Activated CD4-positive, CD25-positive, alpha-beta regulatory T cell treated with anti-CD3 and anti-CD28 coated beads, Interleukin-2, amount 50 U/mL, for 16 hours (primary cell): ENCODE measurements at regions not wholly inside any gene's neighbourhood (a gene's known extent, or its start where the extent isn't known, plus 50 kb on each side); places are given as distances from the start of the nearest gene placed in this dataset.
"Not testable (repeated sequence)": the region's sequence is repeated elsewhere in the genome, so short reads cannot be mapped to it uniquely, and the experiment has no call there.

ENCODE experiments used
- DNase-seq: peaks from one replicate; pipeline ENCODE4 v3.0.0-alpha.2; 2020; ENCODE audit warnings: low read depth, low spot score

DNA sequence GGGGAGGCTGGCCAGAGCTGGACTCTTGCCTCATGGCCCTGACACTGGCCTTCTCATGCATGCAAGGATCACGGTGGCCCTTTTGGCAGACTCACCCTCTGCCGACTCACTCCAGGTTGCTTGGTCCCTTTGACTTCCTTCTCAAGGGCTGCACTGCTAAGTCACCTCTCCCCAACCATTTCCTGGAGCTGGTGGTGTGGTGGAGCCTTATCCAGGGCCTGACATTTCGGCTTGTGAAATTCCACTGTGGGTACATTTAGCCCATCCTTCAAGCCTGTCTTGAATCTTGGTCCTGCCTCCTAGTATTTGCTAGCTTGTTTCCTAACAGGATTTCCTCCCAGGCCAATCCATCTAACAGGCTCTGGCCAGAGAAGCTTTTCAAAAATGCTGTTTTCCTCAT, 52.6 kb upstream of the JUN start:
- DNase-seq: no peak

DNA sequence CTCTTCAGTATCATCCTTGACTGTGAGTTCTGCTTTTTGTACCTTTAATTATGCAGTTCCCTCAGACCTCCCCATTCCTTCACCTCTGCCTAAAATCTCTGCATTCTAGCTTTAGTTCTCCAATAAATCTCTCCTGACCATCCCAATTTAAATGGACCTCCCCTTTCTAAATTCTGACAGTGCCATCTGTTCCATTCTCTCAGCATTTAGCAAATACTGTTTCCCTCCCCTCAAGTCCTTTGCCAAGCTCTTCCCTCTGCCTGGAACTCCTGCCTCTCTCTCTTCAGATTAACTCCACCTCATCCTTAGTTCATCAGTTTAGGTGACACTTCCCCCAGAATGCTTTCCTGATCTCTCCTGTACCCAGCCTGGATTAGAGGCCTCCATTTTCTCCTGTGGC, 54.0 kb upstream of the JUN start:
- DNase-seq: no peak

DNA sequence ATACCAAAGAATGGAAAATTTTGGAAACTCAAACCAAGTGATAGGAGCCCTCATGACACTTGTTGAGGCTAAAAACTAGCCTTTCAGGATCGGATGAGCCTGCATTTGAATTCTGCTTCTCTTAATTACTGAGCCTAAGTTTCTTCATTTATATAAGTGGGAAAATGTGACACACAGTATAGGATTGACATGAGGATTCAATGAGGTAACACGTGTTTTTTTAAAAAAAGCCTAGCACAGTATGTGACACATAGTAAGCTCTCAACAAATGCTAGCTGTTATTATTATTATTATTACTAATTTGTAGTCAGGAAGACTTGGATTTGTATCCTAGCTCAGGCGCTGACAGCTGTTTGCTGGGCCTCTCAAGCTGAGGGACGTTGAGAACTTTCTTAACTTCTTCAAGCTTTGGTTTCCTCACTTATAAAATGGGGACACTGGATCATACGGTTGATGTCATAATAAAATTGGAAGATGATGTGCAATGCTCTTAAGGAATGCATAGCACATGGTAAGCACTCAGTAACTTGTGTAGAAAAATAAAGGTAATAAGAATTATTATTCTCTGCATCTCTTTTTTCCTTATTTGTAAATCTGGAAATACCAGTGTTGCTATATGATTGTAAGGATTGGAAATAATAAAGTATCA, 55.4 kb upstream of the JUN start:
- DNase-seq: no peak

DNA sequence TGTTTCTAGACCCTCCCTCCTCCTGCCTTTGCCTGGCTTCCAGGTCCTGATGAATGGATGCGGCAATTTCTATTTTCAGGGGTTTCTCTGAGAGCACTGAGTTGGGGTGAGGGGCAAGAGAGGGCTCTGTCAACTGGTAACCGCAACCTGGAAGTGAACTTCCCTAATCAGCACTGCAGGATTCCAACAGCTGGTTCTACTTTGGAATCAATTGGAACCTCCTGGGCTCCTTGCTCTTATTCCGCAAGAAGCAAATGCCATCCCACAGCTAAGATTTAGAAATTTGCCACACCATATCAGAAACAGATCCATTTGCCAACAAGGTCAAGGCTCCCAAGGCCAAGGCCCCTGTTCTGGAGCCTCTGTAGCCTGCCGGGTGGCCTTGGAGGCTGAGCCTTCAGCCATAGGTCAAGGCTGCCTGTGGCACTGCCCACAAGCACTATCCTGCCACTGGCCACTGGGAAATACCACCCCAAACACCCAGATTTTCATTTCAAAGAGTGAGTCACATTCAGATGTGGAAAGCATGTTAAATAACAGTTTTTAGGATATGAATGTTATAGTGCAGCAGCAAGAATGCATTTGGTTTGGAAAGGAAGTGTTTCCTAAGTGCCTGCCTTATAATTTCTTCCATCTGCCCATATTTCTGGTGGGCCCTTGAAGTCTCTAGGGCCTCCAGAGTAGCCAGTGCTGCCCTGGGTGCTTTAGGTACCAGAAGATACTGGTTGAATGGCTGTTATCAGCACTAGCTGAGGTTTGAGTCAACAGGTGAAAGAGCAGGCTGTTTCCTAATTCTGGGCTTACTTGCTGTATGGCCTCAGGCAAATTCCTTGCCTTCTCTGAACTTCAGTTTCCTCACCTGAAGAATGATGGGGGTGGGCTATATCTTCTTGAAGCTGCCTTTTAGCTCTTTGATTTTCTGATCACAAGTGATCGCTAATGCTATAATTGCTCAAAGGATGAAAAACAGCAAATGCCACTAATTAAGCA, 56.3 kb upstream of the JUN start:
- DNase-seq: no peak

DNA sequence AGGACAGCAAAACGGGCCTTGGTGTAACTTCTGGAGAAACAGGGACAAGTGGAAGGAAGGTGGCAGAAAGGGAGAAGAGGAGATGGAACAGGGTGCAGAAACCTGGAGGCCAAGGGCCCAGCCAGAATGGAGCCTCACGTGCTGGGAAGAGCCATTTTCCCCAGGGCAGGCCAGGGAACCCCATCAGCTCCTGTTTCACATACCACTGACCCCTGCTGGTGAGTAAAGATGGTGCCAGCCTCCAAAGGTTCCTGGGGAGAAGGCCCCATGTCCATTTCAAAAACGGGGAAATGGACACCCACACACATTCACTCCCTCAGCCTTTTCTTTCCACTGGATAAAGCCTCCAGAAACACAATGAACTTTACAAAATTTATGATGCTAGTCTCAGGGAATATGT, 57.6 kb upstream of the JUN start:
- DNase-seq: no peak

DNA sequence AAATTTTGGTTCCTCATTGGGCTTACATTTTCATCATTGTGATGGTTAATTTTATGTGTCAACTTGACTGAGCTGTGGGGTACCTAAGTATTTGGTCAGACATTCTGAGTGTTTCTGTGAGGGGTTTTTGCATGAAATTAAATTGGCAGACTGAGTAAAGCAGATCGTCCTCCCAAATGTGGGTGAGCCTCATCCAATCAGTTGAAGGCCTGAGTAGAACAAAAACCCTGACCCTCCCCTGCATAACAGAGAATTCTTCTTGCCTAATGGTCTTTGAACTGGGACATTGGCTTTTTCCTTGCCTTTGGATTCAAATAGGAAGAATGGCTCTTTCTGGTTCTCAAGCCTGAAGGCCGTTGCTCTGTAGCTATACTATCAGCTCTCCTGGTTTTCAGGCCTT, 59.1 kb upstream of the JUN start:
- DNase-seq: no peak

DNA sequence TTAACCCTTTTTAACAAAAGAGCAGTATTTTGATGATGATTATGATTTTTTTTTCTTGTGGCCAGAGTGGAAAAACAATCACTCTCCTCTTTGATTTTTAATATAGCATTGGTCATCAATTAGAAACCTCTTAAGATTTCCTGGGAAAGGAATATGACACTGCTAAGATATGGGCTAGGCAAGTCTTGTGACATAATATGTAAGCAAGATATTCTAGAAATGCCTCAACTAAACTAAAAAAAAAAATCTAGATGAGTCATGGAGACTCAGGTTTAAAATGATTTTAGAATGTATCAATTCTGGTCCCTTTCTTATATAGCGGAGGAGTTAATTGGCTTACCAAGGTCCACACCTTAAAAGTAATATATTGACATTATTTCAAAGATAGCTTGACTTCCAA, 60.3 kb upstream of the JUN start:
- no peak for DNase-seq

DNA sequence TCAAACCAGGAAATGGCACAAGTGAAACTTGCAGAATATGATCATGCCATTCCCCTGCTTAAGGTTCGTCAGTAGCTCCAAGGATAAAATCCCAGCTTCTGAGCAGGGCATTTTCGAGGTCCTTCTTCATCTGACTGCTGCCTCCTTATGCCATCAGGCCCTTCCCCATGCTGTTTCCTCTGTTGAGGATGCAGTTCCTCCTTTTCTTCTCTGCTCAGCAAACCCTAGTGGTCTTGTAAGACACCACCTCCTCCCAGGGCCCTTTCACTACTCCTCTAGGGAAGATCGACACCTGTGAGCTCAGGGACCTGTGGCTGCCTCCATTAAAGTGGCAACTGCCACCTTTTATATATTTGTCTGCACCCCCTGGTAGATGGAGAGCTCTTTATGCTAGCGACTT, 62.1 kb upstream of the JUN start:
- no peak for DNase-seq

DNA sequence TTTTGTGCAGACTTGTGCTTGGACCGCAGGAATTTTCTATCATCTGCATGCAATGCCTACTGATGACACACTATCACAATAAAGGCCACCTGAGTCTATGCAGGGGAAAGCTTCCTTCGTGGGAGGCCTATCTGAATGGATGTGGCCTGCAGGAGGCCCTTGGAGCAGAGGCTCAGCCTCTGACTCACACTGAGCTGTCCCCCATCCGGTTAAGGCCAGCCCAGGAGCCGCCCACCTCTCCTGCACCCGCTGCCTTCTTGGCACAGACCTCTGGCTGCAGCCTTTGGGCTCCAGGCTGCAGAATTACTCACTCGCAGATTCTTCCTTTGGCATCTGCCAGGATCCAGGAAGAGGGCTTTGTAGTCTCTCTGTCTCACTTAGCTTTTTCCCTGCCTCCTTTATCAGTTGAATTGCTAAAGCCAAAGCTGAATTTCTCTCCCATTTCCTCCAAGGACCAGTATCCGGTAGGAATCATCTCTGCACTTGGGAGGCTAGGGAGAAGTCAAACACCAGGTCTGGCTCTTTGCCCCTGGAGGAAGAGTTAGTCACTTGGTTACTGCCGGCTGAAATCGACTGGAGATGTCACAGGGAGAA, 65.1 kb upstream of the JUN start:
- no peak for DNase-seq

DNA sequence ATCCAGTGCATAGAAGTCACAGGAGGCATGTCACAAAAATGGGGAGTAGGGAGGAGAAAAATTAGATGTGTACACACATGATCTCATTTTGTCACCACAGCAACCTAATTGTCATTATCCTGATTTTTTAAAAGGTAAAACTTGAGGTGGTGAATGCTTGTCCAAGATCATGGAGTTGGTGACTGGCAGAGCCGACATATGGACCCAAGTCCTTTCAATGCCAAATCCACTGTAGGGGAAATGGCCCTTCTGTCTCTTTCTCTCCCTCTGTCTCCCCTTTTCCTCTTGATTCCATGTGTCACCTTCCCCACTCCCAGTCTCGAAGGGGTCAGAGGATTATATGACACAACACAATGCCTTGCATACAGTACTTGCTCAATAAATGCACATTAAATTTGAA, 65.7 kb upstream of the JUN start:
- no peak for DNase-seq

DNA sequence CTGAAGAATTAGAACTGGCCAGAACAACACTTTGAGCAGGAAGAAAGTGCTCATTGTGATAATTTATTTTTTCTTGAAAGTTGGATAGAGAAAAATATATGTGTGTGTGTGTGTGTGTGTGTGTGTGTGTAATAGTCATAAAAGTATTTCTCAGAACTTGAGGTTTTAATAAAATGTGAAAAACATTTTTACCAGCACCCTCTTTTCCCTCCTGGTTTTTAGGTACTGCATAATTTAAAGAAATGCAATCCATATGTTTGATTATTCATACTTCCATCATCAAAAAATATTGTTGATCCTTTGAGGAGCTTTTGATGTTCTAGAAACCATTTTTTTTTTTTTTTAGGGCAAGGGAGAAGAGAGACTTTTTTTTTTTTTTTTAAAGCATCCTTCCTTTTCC, 66.8 kb upstream of the JUN start:
- DNase-seq: no peak

DNA sequence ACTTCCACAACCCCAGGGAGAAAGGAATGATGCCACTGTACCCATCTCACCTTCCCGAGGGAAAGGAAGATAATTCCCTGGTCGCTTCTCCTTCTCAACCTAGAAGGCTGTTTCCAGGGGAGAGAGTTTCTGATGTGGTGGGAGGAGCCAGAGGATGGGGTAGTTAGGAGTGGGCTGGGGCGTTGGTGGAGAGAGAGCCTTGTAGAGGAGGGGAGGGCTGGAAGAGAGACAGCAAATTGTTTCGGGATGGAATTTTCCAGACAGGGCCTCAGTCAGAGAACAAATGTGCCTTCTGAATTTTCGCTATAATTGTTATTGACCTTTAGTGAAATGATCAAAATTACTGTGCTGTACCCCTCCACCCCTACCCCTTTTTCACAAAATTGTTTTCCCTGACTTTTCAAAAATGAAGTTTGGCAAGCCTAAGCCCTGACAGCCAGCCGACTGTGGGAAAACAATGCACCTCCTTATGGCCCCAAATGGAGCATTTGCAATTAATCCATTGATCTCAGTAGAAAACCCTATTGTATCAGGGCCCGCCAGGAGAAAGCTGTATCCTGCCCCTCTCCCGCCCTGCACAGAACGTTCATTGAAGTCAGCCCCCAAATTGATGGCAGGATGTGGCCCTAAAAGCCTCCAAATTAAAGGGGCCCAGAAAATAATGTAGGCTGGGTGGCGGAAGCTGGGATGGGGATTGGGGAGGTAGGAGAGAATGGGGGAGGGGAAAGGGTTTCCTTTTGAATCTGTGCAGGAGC, 69.1 kb upstream of the JUN start:
- DNase-seq: no peak

DNA sequence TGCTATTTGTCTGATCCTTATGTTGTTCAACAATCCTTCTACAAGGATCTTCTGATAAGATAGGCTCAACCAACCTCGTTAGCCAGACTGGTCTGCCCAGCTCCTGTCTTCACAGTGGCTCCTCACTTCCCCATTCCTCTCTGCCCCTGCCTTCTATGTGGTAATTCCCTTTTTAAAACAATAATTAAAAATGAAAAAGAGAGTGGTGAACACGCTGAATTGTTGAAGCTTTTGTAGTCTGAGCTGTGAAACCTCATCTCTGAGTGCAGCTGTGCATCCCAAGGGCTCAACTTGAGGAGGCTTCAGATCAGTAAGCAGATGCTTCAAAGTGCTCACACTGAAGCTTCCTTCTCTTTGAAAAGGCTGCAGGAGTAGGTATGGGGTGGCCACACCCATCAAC, 70.7 kb upstream of the JUN start:
- no peak for DNase-seq

DNA sequence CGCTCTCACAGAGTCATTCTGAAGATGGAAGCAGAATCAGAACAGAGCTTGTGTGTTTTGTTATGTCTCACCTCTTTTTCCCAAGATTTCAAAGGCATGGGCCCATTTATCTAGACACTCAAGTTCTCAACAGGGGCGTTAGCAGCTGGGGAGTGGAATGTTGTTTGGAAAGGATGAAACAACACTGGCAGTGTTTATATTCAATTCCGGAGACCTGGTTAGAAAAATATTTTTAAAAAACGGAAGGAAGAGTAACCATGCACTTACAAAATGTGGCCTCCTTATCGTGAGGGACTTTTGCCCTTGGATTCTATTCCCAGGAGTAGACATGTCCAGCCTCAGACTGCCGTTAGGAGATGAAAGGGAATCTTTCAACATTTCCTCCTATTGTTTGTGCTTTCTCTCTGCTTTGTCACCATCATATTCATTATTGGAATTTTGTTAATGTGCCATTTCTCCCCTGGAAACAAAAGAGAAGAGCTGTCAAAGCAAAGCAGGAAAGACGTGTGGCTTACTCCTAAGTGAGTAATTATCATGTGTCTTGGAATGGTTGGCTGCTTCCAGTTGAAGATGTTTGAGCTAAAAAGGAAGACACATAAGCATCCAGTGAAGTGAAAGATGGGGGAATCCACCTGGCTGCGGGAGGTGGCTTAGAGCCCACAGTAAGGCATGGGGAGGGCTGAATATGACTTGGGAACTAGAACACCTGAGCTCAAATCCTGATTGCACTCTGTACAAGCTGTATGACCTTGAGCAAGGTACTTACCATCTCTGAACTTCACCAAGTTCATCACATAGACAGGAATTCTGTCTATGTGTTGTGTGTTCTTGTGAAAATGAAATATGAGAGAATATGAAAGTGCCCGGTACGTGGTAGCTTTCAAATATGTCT, 71.7 kb upstream of the JUN start:
- DNase-seq: no peak

DNA sequence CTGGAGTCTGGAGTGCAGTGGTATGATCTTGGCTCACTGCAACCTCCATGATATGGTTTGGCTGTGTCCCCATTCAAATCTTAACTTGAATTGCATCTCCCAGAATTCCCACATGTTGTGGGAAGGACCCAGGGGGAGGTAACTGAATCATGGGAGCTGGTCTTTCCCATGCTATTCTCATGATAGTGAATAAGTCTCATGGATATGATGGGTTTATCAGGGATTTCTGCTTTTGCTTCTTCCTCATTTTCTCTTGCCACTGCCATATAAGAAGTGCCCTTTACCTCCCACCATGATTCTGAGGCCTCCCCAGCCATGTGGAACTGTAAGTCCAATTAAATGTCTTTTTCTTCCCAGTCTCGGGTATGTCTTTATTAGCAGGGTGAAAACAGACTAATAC, 72.4 kb upstream of the JUN start:
- DNase-seq: not testable (repeated sequence)

DNA sequence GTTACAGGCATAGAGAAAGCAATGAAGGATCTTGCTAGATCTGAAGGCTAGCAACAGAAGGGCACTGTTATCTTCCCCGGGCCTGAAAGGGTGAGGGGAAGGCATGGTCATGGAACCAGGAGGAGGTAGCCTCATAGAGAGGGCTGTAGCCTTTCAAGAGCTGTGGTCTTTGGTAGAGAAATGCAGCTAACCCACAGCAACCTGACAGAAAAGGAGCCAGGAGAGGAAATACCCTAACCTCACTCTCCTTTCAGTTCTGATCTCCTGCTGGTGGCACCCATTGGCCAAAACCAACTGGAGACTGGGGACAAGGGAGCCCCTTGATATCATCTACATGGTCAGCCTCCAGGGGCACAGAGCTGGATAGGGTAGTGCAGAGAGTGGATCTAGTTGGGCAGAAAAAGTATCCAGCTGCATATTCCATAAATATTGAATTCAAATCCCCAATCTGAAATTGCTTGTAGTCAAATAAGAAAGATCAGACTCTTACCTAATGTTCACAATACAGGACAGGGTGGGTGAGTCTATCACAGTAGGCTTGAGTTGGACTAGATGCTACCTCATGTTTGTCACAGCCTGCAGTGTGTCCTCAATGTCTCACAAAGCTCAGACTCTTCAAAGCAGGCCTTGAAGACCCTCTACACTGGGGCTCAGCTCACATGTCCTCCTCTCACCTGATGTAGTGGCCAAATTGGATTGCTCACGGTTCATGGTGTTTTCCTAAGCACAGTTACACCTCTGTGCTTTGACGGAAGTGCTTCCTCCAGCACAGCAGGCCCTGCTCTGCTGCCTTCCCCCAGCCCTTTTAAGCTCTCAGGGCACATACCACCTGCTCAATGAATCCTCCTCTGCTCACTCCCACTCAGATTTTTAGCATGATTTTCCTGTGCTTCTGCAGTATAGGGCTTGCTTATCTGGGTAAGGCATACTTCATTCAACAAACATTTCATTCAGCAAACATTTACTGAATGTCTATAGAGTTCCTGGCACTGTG, 74.1 kb upstream of the JUN start:
- DNase-seq: no peak

DNA sequence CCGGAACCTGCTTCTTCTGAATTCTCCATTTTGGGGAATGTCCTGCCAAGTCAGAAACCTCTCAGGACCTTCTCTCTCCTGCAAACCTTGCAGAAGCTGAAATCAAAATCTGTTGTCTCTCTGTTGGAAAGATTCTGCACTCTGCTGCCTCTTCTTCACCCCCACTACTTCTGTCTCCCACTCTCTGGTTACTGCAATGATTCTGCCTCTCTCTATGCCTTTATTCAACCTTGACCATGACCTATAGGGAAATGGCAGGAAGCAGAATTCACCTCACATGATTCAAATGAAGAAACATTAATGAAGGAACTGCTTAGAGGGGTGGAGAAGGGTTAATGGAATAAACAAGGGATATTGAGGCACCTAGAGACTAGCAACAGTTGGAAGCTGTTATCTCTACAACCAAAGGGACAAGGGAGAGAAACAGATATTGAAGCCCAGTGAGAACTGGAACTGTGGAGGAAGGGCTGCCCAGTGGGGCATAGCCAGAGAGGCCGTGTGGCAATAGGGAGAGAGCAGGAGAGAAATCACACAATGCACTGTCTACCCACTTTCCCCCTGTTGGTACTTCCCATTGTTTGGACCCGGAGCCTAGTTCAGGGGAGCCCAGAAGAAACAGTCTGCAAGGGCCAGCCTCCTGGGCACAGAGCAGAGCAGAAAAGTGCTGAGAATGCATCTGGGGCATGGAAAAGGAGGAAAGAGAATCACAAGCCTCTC, 76.1 kb upstream of the JUN start:
- DNase-seq: no peak

DNA sequence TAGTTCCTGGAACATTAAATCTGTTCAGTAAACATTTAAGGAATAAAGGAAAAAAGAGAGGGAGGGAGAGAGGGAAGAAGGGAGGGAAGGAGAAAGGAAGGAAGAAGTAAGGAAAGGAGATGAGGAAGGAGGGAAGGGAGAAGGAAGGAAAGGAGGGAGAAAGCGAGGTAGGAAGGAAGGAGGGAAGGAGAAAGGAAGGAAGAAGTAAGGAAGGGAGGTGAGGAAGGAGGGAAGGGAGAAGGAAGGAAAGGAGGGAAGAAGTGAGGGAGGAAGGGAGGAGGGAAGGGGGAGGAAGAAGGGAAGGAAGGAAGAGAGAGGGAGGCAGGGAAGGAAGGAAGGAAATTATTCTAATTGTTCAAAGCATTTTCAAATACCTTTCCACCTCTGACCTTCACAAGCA, 77.2 kb upstream of the JUN start:
- DNase-seq: no peak

DNA sequence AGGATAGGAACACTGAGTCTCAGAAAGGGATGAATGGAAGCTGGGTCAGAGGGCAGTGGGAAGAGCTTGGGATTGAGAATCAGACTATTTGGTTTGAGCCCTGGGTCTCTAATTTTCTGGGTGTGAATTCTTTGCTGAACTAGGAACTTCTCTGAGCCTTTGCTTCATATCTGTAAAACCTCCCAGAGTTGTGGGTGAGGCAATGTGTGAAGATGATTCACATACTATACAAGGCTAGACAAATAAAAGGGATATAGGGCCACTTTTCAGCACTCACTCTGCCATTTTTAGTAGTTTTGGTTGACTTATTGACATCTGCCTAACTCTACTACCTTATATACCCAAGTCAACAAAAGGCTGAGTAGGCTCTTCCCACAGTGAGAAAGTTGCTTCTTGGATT, 77.7 kb upstream of the JUN start:
- no peak for DNase-seq
